Colonic mucosa (tissue), 4 donors: ENCODE measurements at regions not wholly inside any gene's neighbourhood (a gene's known extent, or its start where the extent isn't known, plus 50 kb on each side); places are given as distances from the start of the nearest gene placed in this dataset.

Source experiments
- DNase-seq: peaks from one replicate; pipeline ENCODE4 v3.0.0-alpha.2; 2020
- H3K27ac ChIP-seq: fragments of 200-600 bp; one replicate; pipeline ENCODE4 v1.8.0; 2021
- H3K27me3 ChIP-seq: fragments of 200-600 bp; one replicate; pipeline ENCODE4 v1.8.0; 2021
- H3K36me3 ChIP-seq: fragments of 200-600 bp; one replicate; pipeline ENCODE4 v1.8.0; 2021
- H3K4me1 ChIP-seq: fragments of 200-600 bp; one replicate; pipeline ENCODE4 v1.8.0; 2021; ENCODE audit warnings: mild to moderate bottlenecking
- H3K4me3 ChIP-seq: fragments of 200-600 bp; one replicate; pipeline ENCODE4 v1.8.0; 2021
- H3K9ac ChIP-seq, 2 donors: one replicate each; pipeline ENCODE4 v1.7.0; 2013; ENCODE audit warnings: control low read depth in 2 of 2, low read depth in 2 of 2, low read length in 2 of 2
- H3K9me3 ChIP-seq: fragments of 200-600 bp; one replicate; pipeline ENCODE4 v1.8.0; 2021
- intact Hi-C: fragments of 100-400 bp; cut with DNase I; formaldehyde crosslinking; loops from one replicate; pipeline ENCODE4 v1.14.1; 2022
- TF ChIP-seq, protein P1 (sequence below): fragments of 200-600 bp; IDR thresholded peaks from one replicate; pipeline ENCODE4 v1.8.0; 2022; ENCODE audit warnings: antibody characterized with exemption, mild to moderate bottlenecking
- donor health status: healthy.
- donor health status: DM: no; HTN: no; CAD: no.
- donor health status: DM: no; HTN: no; CAD: no.

- TF ChIP-seq, protein P1, sequence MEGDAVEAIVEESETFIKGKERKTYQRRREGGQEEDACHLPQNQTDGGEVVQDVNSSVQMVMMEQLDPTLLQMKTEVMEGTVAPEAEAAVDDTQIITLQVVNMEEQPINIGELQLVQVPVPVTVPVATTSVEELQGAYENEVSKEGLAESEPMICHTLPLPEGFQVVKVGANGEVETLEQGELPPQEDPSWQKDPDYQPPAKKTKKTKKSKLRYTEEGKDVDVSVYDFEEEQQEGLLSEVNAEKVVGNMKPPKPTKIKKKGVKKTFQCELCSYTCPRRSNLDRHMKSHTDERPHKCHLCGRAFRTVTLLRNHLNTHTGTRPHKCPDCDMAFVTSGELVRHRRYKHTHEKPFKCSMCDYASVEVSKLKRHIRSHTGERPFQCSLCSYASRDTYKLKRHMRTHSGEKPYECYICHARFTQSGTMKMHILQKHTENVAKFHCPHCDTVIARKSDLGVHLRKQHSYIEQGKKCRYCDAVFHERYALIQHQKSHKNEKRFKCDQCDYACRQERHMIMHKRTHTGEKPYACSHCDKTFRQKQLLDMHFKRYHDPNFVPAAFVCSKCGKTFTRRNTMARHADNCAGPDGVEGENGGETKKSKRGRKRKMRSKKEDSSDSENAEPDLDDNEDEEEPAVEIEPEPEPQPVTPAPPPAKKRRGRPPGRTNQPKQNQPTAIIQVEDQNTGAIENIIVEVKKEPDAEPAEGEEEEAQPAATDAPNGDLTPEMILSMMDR: no peak
- Histone ChIP-seq H3K4me3 (no peak overlapping the region), H3K9me3 (no peaks in the 10 kb centered on the region), H3K9ac (no peak overlapping the region), H3K36me3 (no peaks in the 10 kb centered on the region), H3K27me3 (no peaks in the 10 kb centered on the region), H3K4me1 (no peaks in the 10 kb centered on the region), H3K27ac (no peak overlapping the region)
- no peak for DNase-seq
- intact Hi-C loops: no loop called here
Measured at GRCh38 chr9:88813638-88814209, 177.5 kb upstream of the S1PR3 start.

DNA sequence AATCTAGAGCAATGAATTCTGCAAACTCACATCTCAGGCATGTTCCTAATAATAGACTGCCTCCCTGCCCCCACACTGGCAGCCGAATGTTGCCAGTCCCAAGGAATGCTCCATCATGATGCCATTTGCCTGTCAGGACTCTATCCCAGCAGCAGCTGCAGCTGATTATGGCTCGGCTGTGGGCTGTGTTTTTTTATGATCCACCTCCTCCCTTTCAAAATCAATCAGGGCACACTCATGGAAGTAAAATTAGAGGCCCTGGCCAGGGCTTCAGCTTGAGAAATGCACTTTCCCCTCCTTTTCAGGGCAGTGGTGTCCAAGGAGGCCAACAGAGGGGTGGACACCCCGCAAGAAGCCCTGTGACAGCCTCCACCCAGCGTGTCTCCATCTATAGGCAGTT, 176.7 kb upstream of the S1PR3 start:
- no peak overlapping the region for H3K9ac ChIP-seq
- H3K27ac ChIP-seq: no peak overlapping the region
- TF ChIP-seq, protein P1: no peak
- H3K4me3 ChIP-seq: no peak overlapping the region
- H3K4me1 ChIP-seq: no peaks in the 10 kb centered on the region
- H3K27me3 ChIP-seq: no peaks in the 10 kb centered on the region
- H3K36me3 ChIP-seq: no peaks in the 10 kb centered on the region
- no peak for DNase-seq
- intact Hi-C loops: no loop called here
- H3K9me3 ChIP-seq: no peaks in the 10 kb centered on the region

- DNase-seq: no peak
- TF ChIP-seq, protein P1: no peak
- H3K27me3 ChIP-seq: no peaks in the 10 kb centered on the region
- H3K27ac ChIP-seq: no peak overlapping the region
- H3K9me3 ChIP-seq: no peaks in the 10 kb centered on the region
- H3K36me3 ChIP-seq: no peaks in the 10 kb centered on the region
- intact Hi-C loops: no loop called here
- no peak overlapping the region for H3K9ac ChIP-seq
- no peak overlapping the region for H3K4me3 ChIP-seq
- H3K4me1 ChIP-seq: no peaks in the 10 kb centered on the region
Measured at GRCh38 chr9:88816141-88816540, 175.1 kb upstream of the S1PR3 start.

- no peak for DNase-seq
- Histone ChIP-seq H3K27me3 (no peaks in the 10 kb centered on the region), H3K9ac (no peak overlapping the region), H3K27ac (no peak overlapping the region), H3K4me3 (no peak overlapping the region), H3K9me3 (no peaks in the 10 kb centered on the region), H3K4me1 (no peaks in the 10 kb centered on the region), H3K36me3 (no peaks in the 10 kb centered on the region)
- intact Hi-C loops: no loop called here
- TF ChIP-seq, protein P1: no peak
Measured at GRCh38 chr9:88816591-88816990, 174.7 kb upstream of the S1PR3 start.

DNA sequence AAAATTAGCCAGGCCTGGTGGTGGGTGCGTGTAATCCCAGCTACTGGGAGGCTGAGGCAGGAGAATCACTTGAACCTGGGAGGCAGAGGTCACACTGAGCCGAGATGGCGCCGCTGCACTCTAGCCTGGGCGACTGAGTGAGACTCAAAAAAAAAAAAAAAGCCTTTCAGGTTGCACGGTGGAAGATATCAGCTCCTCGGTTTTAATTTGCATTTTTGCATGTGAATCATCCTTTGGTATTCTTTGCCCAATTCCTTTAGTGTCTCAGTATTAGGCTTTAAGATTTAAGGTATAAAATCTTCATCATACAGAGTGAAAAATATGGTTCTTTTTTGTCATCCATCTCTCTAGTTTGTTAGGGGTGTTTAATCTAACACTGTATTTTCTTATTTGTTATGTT, 173.6 kb upstream of the S1PR3 start:
- H3K9me3 ChIP-seq: no peaks in the 10 kb centered on the region
- TF ChIP-seq, protein P1: no peak
- no peaks in the 10 kb centered on the region for H3K4me1 ChIP-seq
- no peak for DNase-seq
- no peak overlapping the region for H3K9ac ChIP-seq
- no peaks in the 10 kb centered on the region for H3K36me3 ChIP-seq
- H3K27ac ChIP-seq: no peak overlapping the region
- H3K27me3 ChIP-seq: no peaks in the 10 kb centered on the region
- no peak overlapping the region for H3K4me3 ChIP-seq
- intact Hi-C loops: no loop called here
